ENCODE measurements at regions not wholly inside any gene's neighbourhood (a gene's known extent, or its start where the extent isn't known, plus 50 kb on each side); places are given as distances from the start of the nearest gene placed in this dataset.
"Not testable (repeated sequence)": the region's sequence is repeated elsewhere in the genome, so short reads cannot be mapped to it uniquely, and the experiment has no call there.

DNA sequence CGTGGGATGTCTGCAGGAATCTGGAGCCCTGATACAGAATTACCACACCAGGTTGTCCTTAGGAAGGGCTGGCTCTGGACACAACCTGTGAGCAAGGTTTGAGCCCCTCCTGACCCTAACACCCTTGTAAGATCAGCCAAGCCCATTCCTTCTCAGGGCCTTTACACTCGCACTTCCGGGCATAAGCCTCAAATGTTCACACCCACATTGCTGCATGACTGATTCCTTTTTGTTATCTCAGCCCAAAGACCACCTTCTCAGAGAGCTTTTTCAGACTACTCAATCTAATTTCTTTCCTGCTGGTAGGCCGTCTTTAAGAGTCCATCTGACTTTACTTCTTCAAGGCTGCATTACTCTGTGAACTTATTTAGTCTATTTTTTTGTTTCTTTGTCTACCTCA lies 464.0 kb upstream of the SPRED2 start:
- intact Hi-C loops (cut with micrococcal nuclease; ENCODE audit: unreplicated experiment): no loop called here
- ChIA-PET CTCF (no interaction called here), POLR2A (ENCODE audit: low non-redundant PET) (no interaction called here)
- no peak for DNase-seq (ENCODE audit: low spot score)
- no peak overlapping the region for H3K4me3 ChIP-seq (ENCODE audit: low read depth, low read length, poor library complexity, severe bottlenecking)
- BruUV-seq (replicated peaks): no TSS peak
- H3K27me3 ChIP-seq (replicated peaks; ENCODE audit: insufficient read depth, low read depth, low read length, poor library complexity): no peaks in the 10 kb centered on the region
- H3K27ac ChIP-seq (ENCODE audit: low read depth, low read length, poor library complexity, severe bottlenecking): no peak overlapping the region
- TF ChIP-seq, protein P1, sequence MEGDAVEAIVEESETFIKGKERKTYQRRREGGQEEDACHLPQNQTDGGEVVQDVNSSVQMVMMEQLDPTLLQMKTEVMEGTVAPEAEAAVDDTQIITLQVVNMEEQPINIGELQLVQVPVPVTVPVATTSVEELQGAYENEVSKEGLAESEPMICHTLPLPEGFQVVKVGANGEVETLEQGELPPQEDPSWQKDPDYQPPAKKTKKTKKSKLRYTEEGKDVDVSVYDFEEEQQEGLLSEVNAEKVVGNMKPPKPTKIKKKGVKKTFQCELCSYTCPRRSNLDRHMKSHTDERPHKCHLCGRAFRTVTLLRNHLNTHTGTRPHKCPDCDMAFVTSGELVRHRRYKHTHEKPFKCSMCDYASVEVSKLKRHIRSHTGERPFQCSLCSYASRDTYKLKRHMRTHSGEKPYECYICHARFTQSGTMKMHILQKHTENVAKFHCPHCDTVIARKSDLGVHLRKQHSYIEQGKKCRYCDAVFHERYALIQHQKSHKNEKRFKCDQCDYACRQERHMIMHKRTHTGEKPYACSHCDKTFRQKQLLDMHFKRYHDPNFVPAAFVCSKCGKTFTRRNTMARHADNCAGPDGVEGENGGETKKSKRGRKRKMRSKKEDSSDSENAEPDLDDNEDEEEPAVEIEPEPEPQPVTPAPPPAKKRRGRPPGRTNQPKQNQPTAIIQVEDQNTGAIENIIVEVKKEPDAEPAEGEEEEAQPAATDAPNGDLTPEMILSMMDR (conservative IDR thresholded peaks at IDR 0.05; ENCODE audit: low read depth, low read length): no peak
- TF ChIP-seq EZH2 (IDR thresholded peaks at IDR 0.05; ENCODE audit: borderline replicate concordance, low read depth, low read length, poor library complexity, severe bottlenecking): no peak
- H3K9me3 ChIP-seq (ENCODE audit: low read depth, low read length, poor library complexity, severe bottlenecking): no peaks in the 10 kb centered on the region
- H3K36me3 ChIP-seq (ENCODE audit: insufficient read depth, low read length, poor library complexity, severe bottlenecking): no peaks in the 10 kb centered on the region
- no peaks in the 10 kb centered on the region for H3K4me1 ChIP-seq (ENCODE audit: insufficient read depth, low read length, poor library complexity, severe bottlenecking)

DNA sequence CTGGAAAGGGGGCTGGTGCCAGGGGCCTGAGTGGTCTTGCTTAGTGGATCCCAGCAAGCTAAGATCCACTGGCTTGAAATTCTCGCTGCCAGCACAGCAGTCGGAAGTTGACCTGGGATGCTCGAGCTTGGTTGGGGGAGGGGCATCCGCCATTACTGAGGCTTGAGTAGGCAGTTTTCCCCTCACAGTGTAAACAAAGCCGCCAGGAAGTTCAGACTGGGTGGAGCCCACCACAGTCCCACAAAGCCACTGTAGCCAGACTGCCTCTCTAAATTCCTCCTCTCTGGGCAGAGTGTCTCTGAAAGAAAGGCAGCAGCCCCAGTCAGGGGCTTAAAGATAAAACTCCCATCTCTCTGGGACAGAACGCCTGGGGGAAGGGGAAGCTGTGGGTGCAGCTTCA lies 457.7 kb upstream of the SPRED2 start:
- DNase-seq (ENCODE audit: low spot score); H3K36me3 ChIP-seq (ENCODE audit: insufficient read depth, low read length, poor library complexity, severe bottlenecking); H3K27me3 ChIP-seq (replicated peaks; ENCODE audit: insufficient read depth, low read depth, low read length, poor library complexity); intact Hi-C loops (cut with micrococcal nuclease; ENCODE audit: unreplicated experiment); H3K27ac ChIP-seq (ENCODE audit: low read depth, low read length, poor library complexity, severe bottlenecking); BruUV-seq (replicated peaks); H3K4me1 ChIP-seq (ENCODE audit: insufficient read depth, low read length, poor library complexity, severe bottlenecking); H3K4me3 ChIP-seq (ENCODE audit: low read depth, low read length, poor library complexity, severe bottlenecking); CTCF ChIA-PET; H3K9me3 ChIP-seq (ENCODE audit: low read depth, low read length, poor library complexity, severe bottlenecking): not testable (repeated sequence)
- POLR2A ChIA-PET (ENCODE audit: low non-redundant PET): interaction anchor here (0.6 kb wide), 1 partner anchor 1472 kb away, joined by 3 read pairs; no protein-coding TSS in a partner anchor

DNA sequence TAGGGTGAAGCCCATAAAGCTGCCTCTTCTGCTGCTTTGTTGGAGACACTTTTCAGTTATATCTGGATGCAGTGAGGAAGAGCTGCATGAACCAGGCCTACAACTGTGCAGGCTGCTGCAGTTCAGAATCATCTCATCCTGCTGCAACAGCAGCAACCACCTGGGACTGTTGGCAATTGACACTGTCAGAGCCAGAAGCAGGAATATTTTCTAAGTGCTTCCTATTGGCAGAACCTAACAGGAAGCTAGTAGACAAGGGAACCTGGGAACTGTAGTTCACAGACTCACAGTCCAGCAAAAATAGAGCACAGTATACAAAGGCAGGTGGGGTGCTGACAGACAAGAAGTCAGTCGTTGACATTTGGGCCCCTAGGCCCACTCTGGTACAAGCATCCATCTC lies 452.9 kb upstream of the SPRED2 start:
- H3K27me3 ChIP-seq (replicated peaks; ENCODE audit: insufficient read depth, low read depth, low read length, poor library complexity): no peaks in the 10 kb centered on the region
- POLR2A ChIA-PET (ENCODE audit: low non-redundant PET): no interaction called here

DNA sequence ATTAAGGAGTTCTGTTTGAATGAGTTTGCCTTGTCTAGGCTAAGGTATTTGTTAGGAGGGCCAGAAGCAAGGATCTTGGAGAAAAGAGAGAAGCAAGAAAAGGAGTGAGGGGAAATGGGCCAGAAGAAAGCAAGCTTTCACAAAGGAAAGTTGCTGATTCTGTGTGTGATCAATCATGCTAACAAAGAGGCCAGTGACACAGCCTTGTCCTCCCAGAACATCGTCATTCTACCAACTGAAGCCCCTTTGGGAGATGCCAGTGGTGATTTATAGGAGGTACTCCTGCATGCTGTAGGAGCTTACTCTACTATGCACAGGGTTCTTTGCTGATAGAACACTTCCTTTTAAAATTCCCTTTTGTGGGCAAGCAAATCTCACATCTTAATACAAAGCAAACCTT lies 449.2 kb upstream of the SPRED2 start:
- no peaks in the 10 kb centered on the region for H3K4me1 ChIP-seq (ENCODE audit: insufficient read depth, low read length, poor library complexity, severe bottlenecking)
- no peak overlapping the region for H3K27ac ChIP-seq (ENCODE audit: low read depth, low read length, poor library complexity, severe bottlenecking)
- intact Hi-C loops (cut with micrococcal nuclease; ENCODE audit: unreplicated experiment): no loop called here
- no peak overlapping the region for H3K4me3 ChIP-seq (ENCODE audit: low read depth, low read length, poor library complexity, severe bottlenecking)
- ChIA-PET CTCF (no interaction called here), POLR2A (ENCODE audit: low non-redundant PET) (no interaction called here)
- no TSS peak for BruUV-seq (replicated peaks)
- H3K27me3 ChIP-seq (replicated peaks; ENCODE audit: insufficient read depth, low read depth, low read length, poor library complexity): no peaks in the 10 kb centered on the region
- TF ChIP-seq EZH2 (IDR thresholded peaks at IDR 0.05; ENCODE audit: borderline replicate concordance, low read depth, low read length, poor library complexity, severe bottlenecking): no peak
- TF ChIP-seq, protein P1 (conservative IDR thresholded peaks at IDR 0.05; ENCODE audit: low read depth, low read length): no peak
- DNase-seq (ENCODE audit: low spot score): no peak
- H3K9me3 ChIP-seq (ENCODE audit: low read depth, low read length, poor library complexity, severe bottlenecking): no peaks in the 10 kb centered on the region
- no peaks in the 10 kb centered on the region for H3K36me3 ChIP-seq (ENCODE audit: insufficient read depth, low read length, poor library complexity, severe bottlenecking)

More for the DNA sequence above, 452.9 kb upstream of the SPRED2 start:
- no peak overlapping the region for H3K4me3 ChIP-seq (ENCODE audit: low read depth, low read length, poor library complexity, severe bottlenecking)
- TF ChIP-seq, protein P1 (conservative IDR thresholded peaks at IDR 0.05; ENCODE audit: low read depth, low read length): no peak
- no peak for TF ChIP-seq EZH2 (IDR thresholded peaks at IDR 0.05; ENCODE audit: borderline replicate concordance, low read depth, low read length, poor library complexity, severe bottlenecking)
- CTCF ChIA-PET: no interaction called here
- H3K9me3 ChIP-seq (ENCODE audit: low read depth, low read length, poor library complexity, severe bottlenecking): no peaks in the 10 kb centered on the region
- no peak overlapping the region for H3K27ac ChIP-seq (ENCODE audit: low read depth, low read length, poor library complexity, severe bottlenecking)
- no peaks in the 10 kb centered on the region for H3K36me3 ChIP-seq (ENCODE audit: insufficient read depth, low read length, poor library complexity, severe bottlenecking)
- DNase-seq (ENCODE audit: low spot score): no peak
- BruUV-seq (replicated peaks): no TSS peak
- H3K4me1 ChIP-seq (ENCODE audit: insufficient read depth, low read length, poor library complexity, severe bottlenecking): no peaks in the 10 kb centered on the region
- intact Hi-C loops (cut with micrococcal nuclease; ENCODE audit: unreplicated experiment): no loop called here
